ENCODE measurements at regions not wholly inside any gene's neighbourhood (a gene's known extent, or its start where the extent isn't known, plus 50 kb on each side); places are given as distances from the start of the nearest gene placed in this dataset.

- peaks cover 51% of the 10 kb centered on the region for H3K9me3 Mint-ChIP-seq (ENCODE audit: low read depth)
Observed at GRCh38 chr20:55790178-55790577, 215.1 kb downstream of the CBLN4 start.

GRCh38 chr20:55784036-55784435, 221.3 kb downstream of the CBLN4 start:
- Mint-ChIP-seq H3K4me1 (ENCODE audit: low read depth) (no peaks in the 10 kb centered on the region), H3K9me3 (ENCODE audit: low read depth) (peaks cover 39% of the 10 kb centered on the region), H3K27ac (ENCODE audit: unreplicated experiment) (no peak overlapping the region), H3K36me3 (ENCODE audit: low read depth) (no peaks in the 10 kb centered on the region), H3K4me3 (ENCODE audit: unreplicated experiment) (no peak overlapping the region), H3K27me3 (ENCODE audit: low read depth) (no peaks in the 10 kb centered on the region)
- TF ChIP-seq CTCF (IDR thresholded peaks at IDR 0.05), result no peak
- DNase-seq (ENCODE audit: low spot score), result no peak

More at GRCh38 chr20:55790178-55790577, 215.1 kb downstream of the CBLN4 start:
- H3K36me3 Mint-ChIP-seq (ENCODE audit: low read depth), result no peaks in the 10 kb centered on the region
- no peak for TF ChIP-seq CTCF (IDR thresholded peaks at IDR 0.05)
- no peak overlapping the region for H3K4me3 Mint-ChIP-seq (ENCODE audit: unreplicated experiment)
- no peaks in the 10 kb centered on the region for H3K4me1 Mint-ChIP-seq (ENCODE audit: low read depth)
- DNase-seq (ENCODE audit: low spot score), result no peak
- no peaks in the 10 kb centered on the region for H3K27me3 Mint-ChIP-seq (ENCODE audit: low read depth)
- no peak overlapping the region for H3K27ac Mint-ChIP-seq (ENCODE audit: unreplicated experiment)

GRCh38 chr20:55783381-55783780, 221.9 kb downstream of the CBLN4 start:
- TF ChIP-seq CTCF (IDR thresholded peaks at IDR 0.05), result no peak
- H3K36me3 Mint-ChIP-seq (ENCODE audit: low read depth), result no peaks in the 10 kb centered on the region
- no peak overlapping the region for H3K27ac Mint-ChIP-seq (ENCODE audit: unreplicated experiment)
- no peak for DNase-seq (ENCODE audit: low spot score)
- H3K4me1 Mint-ChIP-seq (ENCODE audit: low read depth), result no peaks in the 10 kb centered on the region
- peaks cover 46% of the 10 kb centered on the region for H3K9me3 Mint-ChIP-seq (ENCODE audit: low read depth)
- no peaks in the 10 kb centered on the region for H3K27me3 Mint-ChIP-seq (ENCODE audit: low read depth)
- H3K4me3 Mint-ChIP-seq (ENCODE audit: unreplicated experiment), result no peak overlapping the region

GRCh38 chr20:55782912-55783253, 222.4 kb downstream of the CBLN4 start:
- no peak overlapping the region for H3K4me3 Mint-ChIP-seq (ENCODE audit: unreplicated experiment)
- no peaks in the 10 kb centered on the region for H3K4me1 Mint-ChIP-seq (ENCODE audit: low read depth)
- H3K9me3 Mint-ChIP-seq (ENCODE audit: low read depth), result peaks cover 46% of the 10 kb centered on the region
- H3K27ac Mint-ChIP-seq (ENCODE audit: unreplicated experiment), result no peak overlapping the region
- no peak for DNase-seq (ENCODE audit: low spot score)
- TF ChIP-seq CTCF (IDR thresholded peaks at IDR 0.05), result no peak
- no peaks in the 10 kb centered on the region for H3K27me3 Mint-ChIP-seq (ENCODE audit: low read depth)
- H3K36me3 Mint-ChIP-seq (ENCODE audit: low read depth), result no peaks in the 10 kb centered on the region

GRCh38 chr20:55782224-55782911, 223.0 kb downstream of the CBLN4 start:
- Mint-ChIP-seq H3K36me3 (ENCODE audit: low read depth) (no peaks in the 10 kb centered on the region), H3K27ac (ENCODE audit: unreplicated experiment) (no peak overlapping the region), H3K27me3 (ENCODE audit: low read depth) (no peaks in the 10 kb centered on the region), H3K4me3 (ENCODE audit: unreplicated experiment) (no peak overlapping the region), H3K4me1 (ENCODE audit: low read depth) (no peaks in the 10 kb centered on the region), H3K9me3 (ENCODE audit: low read depth) (peaks cover 43% of the 10 kb centered on the region)
- no peak for TF ChIP-seq CTCF (IDR thresholded peaks at IDR 0.05)
- no peak for DNase-seq (ENCODE audit: low spot score)

Measured in chondrocyte (in vitro differentiated cells).